Hepatocyte (in vitro differentiated cells): ENCODE measurements at regions not wholly inside any gene's neighbourhood (a gene's known extent, or its start where the extent isn't known, plus 50 kb on each side); places are given as distances from the start of the nearest gene placed in this dataset.

Experiments
- DNase-seq: peaks from one replicate; pipeline ENCODE4 v3.0.0-alpha.2; 2016; ENCODE audit warnings: low spot score
- H2AFZ ChIP-seq: fragments of 200-600 bp; sonication (generic); 2 replicates; pipeline ENCODE4 v1.6.0; 2016; ENCODE audit warnings: antibody characterized with exemption, mild to moderate bottlenecking
- H3K27ac ChIP-seq: fragments of 200-600 bp; sonication (generic); 2 replicates; pipeline ENCODE4 v1.5.1; 2016; ENCODE audit warnings: mild to moderate bottlenecking
- H3K27me3 ChIP-seq: fragments of 200-600 bp; sonication (generic); 2 replicates; pipeline ENCODE4 v1.6.1; 2016
- H3K36me3 ChIP-seq: fragments of 200-600 bp; sonication (generic); replicated peaks from 2 replicates; pipeline ENCODE4 v1.5.1; 2016; ENCODE audit warnings: low read depth; ENCODE audit not compliant: insufficient read depth
- H3K4me1 ChIP-seq: fragments of 200-600 bp; sonication (generic); 2 replicates; pipeline ENCODE4 v1.5.1; 2016; ENCODE audit warnings: mild to moderate bottlenecking, moderate library complexity; ENCODE audit not compliant: insufficient read depth
- H3K4me2 ChIP-seq: fragments of 200-600 bp; sonication (generic); 2 replicates; pipeline ENCODE4 v1.6.0; 2016
- H3K4me3 ChIP-seq: fragments of 200-600 bp; sonication (generic); 2 replicates; pipeline ENCODE4 v1.5.1; 2016; ENCODE audit warnings: mild to moderate bottlenecking
- H3K79me2 ChIP-seq: fragments of 200-600 bp; sonication (generic); 2 replicates; pipeline ENCODE4 v1.6.0; 2017; ENCODE audit warnings: mild to moderate bottlenecking
- H3K9me2 ChIP-seq: fragments of 200-600 bp; sonication (generic); replicated peaks from 2 replicates; pipeline ENCODE4 v1.6.0; 2017; ENCODE audit warnings: mild to moderate bottlenecking; ENCODE audit not compliant: insufficient read depth
- H3K9me3 ChIP-seq: fragments of 200-600 bp; sonication (generic); 2 replicates; pipeline ENCODE4 v1.5.1; 2016; ENCODE audit warnings: low read depth, mild to moderate bottlenecking
- H4K20me1 ChIP-seq: fragments of 200-600 bp; sonication (generic); 2 replicates; pipeline ENCODE4 v1.6.0; 2016; ENCODE audit warnings: mild to moderate bottlenecking; ENCODE audit not compliant: insufficient read depth, poor library complexity, severe bottlenecking
- CTCF ChIP-seq: fragments of 200-600 bp; sonication (generic); IDR thresholded peaks from 2 replicates; pipeline ENCODE4 v1.5.1; 2016; ENCODE audit warnings: antibody characterized with exemption, mild to moderate bottlenecking; ENCODE audit not compliant: poor library complexity
- EZH2 ChIP-seq: fragments of 200-600 bp; sonication (generic); IDR thresholded peaks from 2 replicates; pipeline ENCODE4 v1.6.1; 2016; ENCODE audit warnings: antibody characterized with exemption, mild to moderate bottlenecking, borderline replicate concordance
- EZH2phosphoT487 ChIP-seq: fragments of 200-600 bp; sonication (generic); IDR thresholded peaks from one replicate; pipeline ENCODE4 v1.6.1; 2018; ENCODE audit warnings: antibody characterized with exemption, mild to moderate bottlenecking, low read depth, moderate library complexity; ENCODE audit not compliant: unreplicated experiment, severe bottlenecking
- WGBS: methylation state at CpG from one replicate; pipeline ENCODE4 v1.1.6; 2016; ENCODE audit warnings: low lambda C conversion rate; ENCODE audit errors: missing lambda C conversion rate; 5-methylcytosine and 5-hydroxymethylcytosine counted together

GRCh38 chr19:29395734-29396414 is 129.9 kb upstream of the VSTM2B start:
- Histone ChIP-seq H3K27me3 (peaks cover 3% of the 10 kb centered on the region), H3K36me3 (no peaks in the 10 kb centered on the region), H3K4me1 (no peaks in the 10 kb centered on the region), H3K79me2 (no peaks in the 10 kb centered on the region), H4K20me1 (no peaks in the 10 kb centered on the region), H3K9me3 (no peaks in the 10 kb centered on the region), H3K4me2 (no peak overlapping the region), H3K9me2 (no peaks in the 10 kb centered on the region), H2AFZ (no peak overlapping the region), H3K27ac (no peak overlapping the region), H3K4me3 (no peak overlapping the region)
- WGBS, result 92% methylated on average over 4 of the region's 4 CpGs
- no peak for TF ChIP-seq CTCF
- no peak for DNase-seq

- Histone ChIP-seq H3K9me3 (no peaks in the 10 kb centered on the region), H3K27me3 (peaks cover 3% of the 10 kb centered on the region), H3K27ac (no peak overlapping the region), H3K79me2 (no peaks in the 10 kb centered on the region), H3K4me1 (no peaks in the 10 kb centered on the region), H3K9me2 (no peaks in the 10 kb centered on the region), H3K4me2 (no peak overlapping the region), H2AFZ (no peak overlapping the region), H3K36me3 (no peaks in the 10 kb centered on the region), H4K20me1 (no peaks in the 10 kb centered on the region), H3K4me3 (no peak overlapping the region)
- WGBS, result 13% methylated on average over 2 of the region's 2 CpGs
- TF ChIP-seq EZH2phosphoT487 (no peak), EZH2 (no peak), CTCF (no peak)
- DNase-seq, result no peak
These were observed 128.9 kb upstream of the VSTM2B start for GRCh38 chr19:29396925-29397324.

GRCh38 chr19:29397748-29398147 is 128.0 kb upstream of the VSTM2B start:
- H3K9me2 ChIP-seq, result no peaks in the 10 kb centered on the region
- no peak overlapping the region for H3K27ac ChIP-seq
- no peaks in the 10 kb centered on the region for H4K20me1 ChIP-seq
- H3K4me1 ChIP-seq, result no peaks in the 10 kb centered on the region
- peaks cover 3% of the 10 kb centered on the region for H3K27me3 ChIP-seq
- no peak for DNase-seq
- H3K9me3 ChIP-seq, result no peaks in the 10 kb centered on the region
- TF ChIP-seq CTCF (no peak), EZH2phosphoT487 (no peak), EZH2 (no peak)
- no peak overlapping the region for H2AFZ ChIP-seq
- no peaks in the 10 kb centered on the region for H3K36me3 ChIP-seq
- no peak overlapping the region for H3K4me2 ChIP-seq
- H3K79me2 ChIP-seq, result no peaks in the 10 kb centered on the region
- 90% methylated on average over 7 of the region's 7 CpGs for WGBS
- H3K4me3 ChIP-seq, result no peak overlapping the region

- H3K4me1 ChIP-seq, result peaks cover 2% of the 10 kb centered on the region
- no peaks in the 10 kb centered on the region for H3K9me3 ChIP-seq
- DNase-seq, result no peak
- H3K27ac ChIP-seq, result no peak overlapping the region
- H3K27me3 ChIP-seq, result peaks cover 3% of the 10 kb centered on the region
- no peak for TF ChIP-seq EZH2phosphoT487
- no peak for TF ChIP-seq EZH2
- TF ChIP-seq CTCF, result no peak
- H3K36me3 ChIP-seq, result no peaks in the 10 kb centered on the region
- H4K20me1 ChIP-seq, result no peaks in the 10 kb centered on the region
- WGBS, result 66% methylated on average over 8 of the region's 8 CpGs
- H3K4me3 ChIP-seq, result no peak overlapping the region
- H2AFZ ChIP-seq, result no peak overlapping the region
- no peak overlapping the region for H3K4me2 ChIP-seq
- H3K9me2 ChIP-seq, result no peaks in the 10 kb centered on the region
- no peaks in the 10 kb centered on the region for H3K79me2 ChIP-seq
These were observed 126.0 kb upstream of the VSTM2B start for GRCh38 chr19:29399804-29400203.
